HepG2 (cell line): ENCODE measurements at regions not wholly inside any gene's neighbourhood (a gene's known extent, or its start where the extent isn't known, plus 50 kb on each side); places are given as distances from the start of the nearest gene placed in this dataset.

Experiments used
- ATAC-seq: fragments of 200-7000 bp; cut with Tn5 transposase; 3 replicates; pipeline ENCODE4 v1.9.1; 2020; ENCODE audit warnings: mild to moderate bottlenecking, moderate library complexity
- BruUV-seq: library from RNA; stranded (reverse); fragments of 400-500 nt; replicated peaks from 2 replicates; lab custom pipeline; 2021; lab: Mats Ljungman, UMichigan
- CTCF ChIA-PET: fragments of 300-600 bp; formaldehyde crosslinking; extraction: SDS; loops from one replicate; lab custom pipeline; 2021; ENCODE audit warnings: low total read pairs, inconsistent platforms, low intra/inter-chr PET ratio; lab: Yijun Ruan, JAX
- POLR2A ChIA-PET: fragments of 350-600 bp; sonication (Branson Sonifier 250); formaldehyde crosslinking; loops from one replicate; lab custom pipeline; 2020; ENCODE audit warnings: antibody characterized with exemption, inconsistent platforms; lab: Yijun Ruan, JAX
- DNase-seq: peaks from one replicate; pipeline ENCODE4 v3.0.0-alpha.2; 2015; ENCODE audit warnings: low spot score
- FAIRE-seq: peaks from 3 replicates; lab custom pipeline; 2011; peaks lifted over from hg19 to GRCh38; lab: Jason Lieb, UNC
- H2AFZ ChIP-seq: one replicate; pipeline ENCODE4 v1.6.1; 2011; ENCODE audit warnings: low read length, inconsistent platforms
- H3K27ac ChIP-seq: fragments of 300-600 bp; 3 replicates; pipeline ENCODE4 v1.8.0; 2011; ENCODE audit warnings: mixed run types, mild to moderate bottlenecking, mixed read lengths, low read length, inconsistent platforms; ENCODE audit not compliant: insufficient read depth; ENCODE audit errors: extremely low read length
- H3K27me3 ChIP-seq, 2 experiments: fragments of 200-600 bp in 1 of 2; 2 replicates in 1 of 2; 3 replicates in 1 of 2; pipeline versions ENCODE4 v1.6.0 to v1.8.0; 2011; ENCODE audit warnings: low read length in 2 of 2, mild to moderate bottlenecking in 2 of 2, moderate library complexity in 2 of 2, inconsistent platforms in 1 of 2; ENCODE audit not compliant: insufficient read depth in 2 of 2, control insufficient read depth in 1 of 2
- H3K36me3 ChIP-seq, 2 experiments: fragments of 200-600 bp in 1 of 2; replicated peaks in 1 of 2; 2 replicates in 1 of 2; 3 replicates in 1 of 2; pipeline versions ENCODE4 v1.5.1 to v1.8.0; 2011; ENCODE audit warnings: low read length in 2 of 2, inconsistent platforms in 1 of 2; ENCODE audit not compliant: insufficient read depth in 2 of 2, control insufficient read depth in 1 of 2
- H3K4me1 ChIP-seq: 2 replicates; pipeline ENCODE4 v1.5.1; 2012; ENCODE audit warnings: low read length, inconsistent platforms; ENCODE audit not compliant: insufficient read depth
- H3K4me2 ChIP-seq: 2 replicates; pipeline ENCODE4 v1.6.0; 2011; ENCODE audit warnings: low read depth, low read length, inconsistent platforms
- H3K4me3 ChIP-seq, 3 experiments: fragments of 200-600 bp in 1 of 3; sonication (generic), shearing (Covaris generic) in 1 of 3; replicated peaks in 1 of 3; 2 replicates each; pipeline ENCODE4 v1.5.1; 2011 to 2016; ENCODE audit warnings: low read length in 3 of 3, inconsistent platforms in 2 of 3, low read depth in 2 of 3, mild to moderate bottlenecking in 2 of 3, control low read depth in 1 of 3, mixed read lengths in 1 of 3; ENCODE audit not compliant: insufficient read depth in 1 of 3
- H3K79me2 ChIP-seq: one replicate; pipeline ENCODE4 v1.6.1; 2011; ENCODE audit warnings: low read length, inconsistent platforms; ENCODE audit not compliant: insufficient read depth
- H3K9ac ChIP-seq: 2 replicates; pipeline ENCODE4 v1.6.0; 2011; ENCODE audit warnings: mild to moderate bottlenecking, low read depth, low read length, inconsistent platforms; ENCODE audit not compliant: insufficient read depth
- H3K9me3 ChIP-seq: 2 replicates; pipeline ENCODE4 v1.5.1; 2012; ENCODE audit warnings: mild to moderate bottlenecking, low read length
- H4K20me1 ChIP-seq: 2 replicates; pipeline ENCODE4 v1.6.0; 2011; ENCODE audit warnings: inconsistent platforms, mild to moderate bottlenecking, low read length, moderate library complexity; ENCODE audit not compliant: insufficient read depth
- ARNTL ChIP-seq: sonication (generic); formaldehyde crosslinking; IDR thresholded peaks from 2 replicates; pipeline ENCODE4 v1.4.0; 2020; ENCODE audit warnings: mild to moderate bottlenecking, missing genetic modification reagents
- ATF7 ChIP-seq, 2 experiments: fragments of 450-650 bp in 1 of 2; sonication (generic) in 1 of 2; formaldehyde crosslinking in 1 of 2; IDR thresholded peaks; 2 replicates each; pipeline versions ENCODE4 v1.4.0 to v1.6.1; 2016 to 2020; ENCODE audit warnings: antibody characterized with exemption in 1 of 2, mild to moderate bottlenecking in 1 of 2, missing genetic modification reagents in 1 of 2
- ATM ChIP-seq: fragments of 450-650 bp; IDR thresholded peaks from 2 replicates; pipeline ENCODE4 v1.7.1; 2017; ENCODE audit warnings: mild to moderate bottlenecking, borderline replicate concordance
- CSRNP2 ChIP-seq: sonication (generic); formaldehyde crosslinking; conservative IDR thresholded peaks from 2 replicates; pipeline ENCODE4 v1.8.0; 2022; ENCODE audit warnings: low read depth, missing genetic modification reagents
- DZIP1 ChIP-seq: sonication (generic); formaldehyde crosslinking; IDR thresholded peaks from 2 replicates; pipeline ENCODE4 v1.5.0; 2020; ENCODE audit warnings: mild to moderate bottlenecking, missing genetic modification reagents
- FIP1L1 ChIP-seq: fragments of 200-400 bp; formaldehyde crosslinking; IDR thresholded peaks from 2 replicates; pipeline ENCODE4 v1.6.1; 2018; ENCODE audit warnings: low read depth, mild to moderate bottlenecking, low read length, moderate library complexity, borderline replicate concordance; ENCODE audit not compliant: insufficient read depth
- HNF4A ChIP-seq: sonication (generic); formaldehyde crosslinking; IDR thresholded peaks from 2 replicates; pipeline ENCODE4 v1.4.0; 2020; ENCODE audit warnings: missing genetic modification reagents
- LCORL ChIP-seq, 2 experiments: fragments of 450-650 bp in 1 of 2; sonication (generic) in 1 of 2; formaldehyde crosslinking in 1 of 2; IDR thresholded peaks; 2 replicates each; pipeline versions ENCODE4 v1.5.0 to v1.6.1; 2017 to 2020; ENCODE audit warnings: antibody characterized with exemption in 1 of 2, missing genetic modification reagents in 1 of 2
- MTA3 ChIP-seq: sonication (generic); formaldehyde crosslinking; IDR thresholded peaks from 2 replicates; pipeline ENCODE4 v1.4.0; 2020; ENCODE audit warnings: missing genetic modification reagents
- PHB2 ChIP-seq: fragments of 450-650 bp; IDR thresholded peaks from 2 replicates; pipeline ENCODE4 v1.6.1; 2018; ENCODE audit not compliant: partially characterized antibody
- RBAK ChIP-seq: sonication (generic); formaldehyde crosslinking; IDR thresholded peaks from 2 replicates; pipeline ENCODE4 v1.5.1; 2020; ENCODE audit warnings: mild to moderate bottlenecking, missing genetic modification reagents
- RXRA ChIP-seq: sonication (generic); formaldehyde crosslinking; IDR thresholded peaks from 2 replicates; pipeline ENCODE4 v1.5.1; 2020; ENCODE audit warnings: missing genetic modification reagents
- SETDB1 ChIP-seq: sonication (generic); formaldehyde crosslinking; IDR thresholded peaks from 2 replicates; pipeline ENCODE4 v1.5.1; 2020; ENCODE audit warnings: missing genetic modification reagents, mild to moderate bottlenecking, borderline replicate concordance
- SKIL ChIP-seq: sonication (generic); formaldehyde crosslinking; IDR thresholded peaks from 2 replicates; pipeline ENCODE4 v1.8.0; 2022; ENCODE audit warnings: missing genetic modification reagents, mild to moderate bottlenecking, moderate library complexity, borderline replicate concordance
- SSRP1 ChIP-seq: IDR thresholded peaks from 2 replicates; pipeline ENCODE4 v1.6.1; 2016; ENCODE audit warnings: control low read depth
- ZBTB14 ChIP-seq: sonication (generic); formaldehyde crosslinking; IDR thresholded peaks from 2 replicates; pipeline ENCODE4 v1.4.0; 2020; ENCODE audit warnings: missing genetic modification reagents
- ZNF460 ChIP-seq: sonication (generic); formaldehyde crosslinking; IDR thresholded peaks from 2 replicates; pipeline ENCODE4 v1.5.1; 2020; ENCODE audit warnings: missing genetic modification reagents, mild to moderate bottlenecking, borderline replicate concordance
- WGBS: methylation state at CpG from one replicate; pipeline ENCODE4 v1.1.6; 2017; ENCODE audit warnings: low lambda C conversion rate; 5-methylcytosine and 5-hydroxymethylcytosine counted together
- in situ Hi-C: cut with HindIII; loops from 2 replicates; pipeline ENCODE4 v1.10.0; 2017; ENCODE audit warnings: low pct_unique_long_range_greater_than_20kb; ENCODE audit not compliant: extremely low pct_ligation_motif_present
- intact Hi-C: fragments of 100-400 bp; cut with micrococcal nuclease; formaldehyde crosslinking; loops from one replicate; pipeline ENCODE4 v1.10.0; 2022; ENCODE audit not compliant: unreplicated experiment

GRCh38 chr4:30903502-30904214, 183.5 kb downstream of the PCDH7 start (continued):
- no peak for TF ChIP-seq ATM
- TF ChIP-seq SKIL, result no peak
- TF ChIP-seq MTA3 (CRISPR knock-in tag), result no peak
- TF ChIP-seq LCORL (IDR thresholded peaks at IDR 0.05), result no peak
- TF ChIP-seq LCORL (CRISPR knock-in tag; IDR thresholded peaks at IDR 0.05), result no peak
- TF ChIP-seq HNF4A (CRISPR knock-in tag), result no peak
- no peak for TF ChIP-seq ZNF460
- no peak for TF ChIP-seq ARNTL
- no peak for TF ChIP-seq RXRA (CRISPR knock-in tag)

GRCh38 chr4:30904215-30904555, 184.0 kb downstream of the PCDH7 start:
- ATAC-seq (no peak), FAIRE-seq (no peak), DNase-seq (no peak)
- H3K36me3 ChIP-seq, result no peaks in the 10 kb centered on the region
- H3K27ac ChIP-seq, result no peak overlapping the region
- BruUV-seq, result no TSS peak
- CTCF ChIA-PET, result no interaction called here
- no peak overlapping the region for H3K9ac ChIP-seq
- no peaks in the 10 kb centered on the region for H3K27me3 ChIP-seq
- H3K9me3 ChIP-seq, result no peaks in the 10 kb centered on the region
- no peaks in the 10 kb centered on the region for H4K20me1 ChIP-seq
- no peak overlapping the region for H3K4me2 ChIP-seq
- H2AFZ ChIP-seq, result no peak overlapping the region
- POLR2A ChIA-PET, result no interaction called here
- intact Hi-C loops, result no loop called here
- in situ Hi-C loops, result no loop called here
- H3K4me3 ChIP-seq, result no peak overlapping the region
- H3K79me2 ChIP-seq, result no peaks in the 10 kb centered on the region
- H3K4me1 ChIP-seq, result no peaks in the 10 kb centered on the region
- WGBS, result 7% methylated on average over 2 of the region's 2 CpGs
- TF ChIP-seq DZIP1 (CRISPR knock-in tag) (no peak), RBAK (CRISPR knock-in tag) (no peak), PHB2 (no peak), FIP1L1 (no peak), SSRP1 (CRISPR knock-in tag) (no peak), ATF7 (IDR thresholded peaks at IDR 0.05) (no peak), ATF7 (CRISPR knock-in tag; IDR thresholded peaks at IDR 0.05) (no peak), SETDB1 (CRISPR knock-in tag) (no peak), CSRNP2 (CRISPR knock-in tag) (no peak), ZBTB14 (CRISPR knock-in tag) (no peak)
